ENCODE measurements at regions not wholly inside any gene's neighbourhood (a gene's known extent, or its start where the extent isn't known, plus 50 kb on each side); places are given as distances from the start of the nearest gene placed in this dataset.

DNA sequence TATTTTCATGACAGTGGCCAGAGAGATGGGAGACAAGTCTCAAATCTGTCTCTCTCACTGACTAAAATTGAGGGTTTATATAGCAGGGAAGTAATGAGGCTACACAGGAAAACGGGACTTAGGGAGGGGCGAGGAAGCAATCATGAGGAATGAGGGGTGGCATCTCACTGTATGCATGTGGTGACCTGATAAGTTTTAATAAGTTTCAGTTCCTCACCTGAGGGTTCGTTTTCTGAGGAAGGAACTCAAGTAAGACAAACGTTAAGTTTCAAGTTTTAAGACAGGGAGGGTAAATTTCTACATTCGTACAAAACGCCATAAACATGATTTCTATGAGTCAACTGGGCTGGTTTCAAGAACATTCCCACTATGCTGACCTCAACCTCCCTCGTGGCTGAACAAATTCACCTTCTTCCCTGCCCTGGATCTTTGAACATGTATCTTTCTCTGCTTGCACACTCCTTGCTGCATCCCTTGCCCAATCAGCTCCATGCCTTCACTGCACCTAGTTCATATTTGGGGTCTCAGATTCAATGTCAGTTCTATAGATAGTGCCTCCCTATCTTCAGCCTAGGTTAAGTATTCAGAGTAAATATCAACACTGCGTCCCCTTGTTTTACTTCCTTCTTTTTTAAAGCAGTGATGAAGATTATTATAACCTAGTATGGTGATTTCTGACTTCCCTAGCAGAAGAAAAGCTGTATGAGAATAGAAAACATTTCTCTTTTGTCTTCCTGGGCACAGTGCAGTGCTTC, 53.3 kb upstream of the CNTNAP5 start:
- no peaks in the 10 kb centered on the region for H3K27me3 ChIP-seq
- TF ChIP-seq, protein P1, sequence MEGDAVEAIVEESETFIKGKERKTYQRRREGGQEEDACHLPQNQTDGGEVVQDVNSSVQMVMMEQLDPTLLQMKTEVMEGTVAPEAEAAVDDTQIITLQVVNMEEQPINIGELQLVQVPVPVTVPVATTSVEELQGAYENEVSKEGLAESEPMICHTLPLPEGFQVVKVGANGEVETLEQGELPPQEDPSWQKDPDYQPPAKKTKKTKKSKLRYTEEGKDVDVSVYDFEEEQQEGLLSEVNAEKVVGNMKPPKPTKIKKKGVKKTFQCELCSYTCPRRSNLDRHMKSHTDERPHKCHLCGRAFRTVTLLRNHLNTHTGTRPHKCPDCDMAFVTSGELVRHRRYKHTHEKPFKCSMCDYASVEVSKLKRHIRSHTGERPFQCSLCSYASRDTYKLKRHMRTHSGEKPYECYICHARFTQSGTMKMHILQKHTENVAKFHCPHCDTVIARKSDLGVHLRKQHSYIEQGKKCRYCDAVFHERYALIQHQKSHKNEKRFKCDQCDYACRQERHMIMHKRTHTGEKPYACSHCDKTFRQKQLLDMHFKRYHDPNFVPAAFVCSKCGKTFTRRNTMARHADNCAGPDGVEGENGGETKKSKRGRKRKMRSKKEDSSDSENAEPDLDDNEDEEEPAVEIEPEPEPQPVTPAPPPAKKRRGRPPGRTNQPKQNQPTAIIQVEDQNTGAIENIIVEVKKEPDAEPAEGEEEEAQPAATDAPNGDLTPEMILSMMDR (IDR thresholded peaks at IDR 0.05): no peak
- TF ChIP-seq POLR2A (IDR thresholded peaks at IDR 0.05): no peak

More for the DNA sequence above, 53.3 kb upstream of the CNTNAP5 start:
- Histone ChIP-seq H3K4me3 (no peak overlapping the region), H3K36me3 (no peaks in the 10 kb centered on the region), H3K27ac (no peak overlapping the region), H3K9me3 (no peaks in the 10 kb centered on the region), H3K4me1 (no peaks in the 10 kb centered on the region)
- no peak for ATAC-seq
- WGBS (ENCODE audit: insufficient coverage, low coverage, low lambda C conversion rate, missing lambda C conversion rate): 29% methylated on average over 8 of the region's 8 CpGs
- no peak for DNase-seq
- intact Hi-C loops (cut with DNase I): no loop called here

Small RNAs in the stretch of these regions (small RNA-seq; reads per million reads assigned to genes)
- gene AC064859.1: 0 reads per million in 2 experiments

Measured in right lobe of liver (tissue), 6 donors.